IMR-90 (cell line): ENCODE measurements at regions not wholly inside any gene's neighbourhood (a gene's known extent, or its start where the extent isn't known, plus 50 kb on each side); places are given as distances from the start of the nearest gene placed in this dataset.

Source experiments
- ATAC-seq: fragments of 200-7000 bp; cut with Tn5 transposase; 2 replicates; pipeline ENCODE4 v1.9.1; 2020; ENCODE audit warnings: low read depth, mild to moderate bottlenecking, moderate library complexity
- BruUV-seq: library from RNA; stranded (reverse); fragments of 400-500 nt; replicated peaks from 2 replicates; lab custom pipeline; 2021; lab: Mats Ljungman, UMichigan
- CTCF ChIA-PET: fragments of 300-600 bp; formaldehyde crosslinking; extraction: SDS; loops from one replicate; lab custom pipeline; 2021; ENCODE audit warnings: antibody characterized with exemption; lab: Yijun Ruan, JAX
- POLR2A ChIA-PET: fragments of 300-600 bp; sonication (Branson Sonifier 250); formaldehyde crosslinking; loops from one replicate; lab custom pipeline; 2022; ENCODE audit warnings: antibody characterized with exemption; ENCODE audit not compliant: unreplicated experiment; lab: Charles Lee
- DNase-seq: peaks from one replicate; pipeline ENCODE4 v3.0.0; 2013
- H2AFZ ChIP-seq: replicated peaks from 2 replicates; pipeline ENCODE3; 2013; ENCODE audit warnings: low read length, mild to moderate bottlenecking; ENCODE audit not compliant: poor library complexity
- H2AK5ac ChIP-seq: 2 replicates; pipeline ENCODE4 v1.6.1; 2013; ENCODE audit warnings: low read depth, low read length, inconsistent platforms
- H2AK9ac ChIP-seq: replicated peaks from 2 replicates; pipeline ENCODE3; 2013; ENCODE audit warnings: mild to moderate bottlenecking, low read depth, low read length, moderate library complexity; ENCODE audit not compliant: poor library complexity
- H2BK120ac ChIP-seq: 2 replicates; pipeline ENCODE4 v1.6.1; 2013; ENCODE audit warnings: low read depth, low read length, inconsistent platforms
- H2BK15ac ChIP-seq: 3 replicates; pipeline ENCODE4 v1.6.1; 2013; ENCODE audit warnings: low read depth, low read length, inconsistent platforms
- H2BK20ac ChIP-seq: 2 replicates; pipeline ENCODE4 v1.6.1; 2013; ENCODE audit warnings: low read depth, mild to moderate bottlenecking, inconsistent platforms, low read length, moderate library complexity
- H2BK5ac ChIP-seq: 2 replicates; pipeline ENCODE4 v1.6.1; 2013; ENCODE audit warnings: mild to moderate bottlenecking, low read depth, low read length, inconsistent platforms; ENCODE audit not compliant: poor library complexity, severe bottlenecking
- H3K14ac ChIP-seq: replicated peaks from 2 replicates; pipeline ENCODE4 v1.6.1; 2013; ENCODE audit warnings: low read depth, low read length, inconsistent platforms
- H3K18ac ChIP-seq: 2 replicates; pipeline ENCODE4 v1.6.1; 2013; ENCODE audit warnings: low read depth, low read length, control low read depth
- H3K23ac ChIP-seq: 2 replicates; pipeline ENCODE4 v1.6.1; 2013; ENCODE audit warnings: low read depth, low read length, inconsistent platforms
- H3K27ac ChIP-seq: 2 replicates; pipeline ENCODE4 v1.5.1; 2013; ENCODE audit warnings: mild to moderate bottlenecking, control low read depth, low read length; ENCODE audit not compliant: insufficient read depth
- H3K27me3 ChIP-seq: 2 replicates; pipeline ENCODE4 v1.6.1; 2013; ENCODE audit warnings: low read length; ENCODE audit not compliant: control insufficient read depth, insufficient read depth
- H3K36me3 ChIP-seq: 2 replicates; pipeline ENCODE4 v1.6.1; 2013; ENCODE audit warnings: low read length, mixed read lengths; ENCODE audit not compliant: control insufficient read depth, insufficient read depth
- H3K4ac ChIP-seq: 2 replicates; pipeline ENCODE4 v1.6.1; 2013; ENCODE audit warnings: low read depth, low read length, inconsistent platforms
- H3K4me1 ChIP-seq: 2 replicates; pipeline ENCODE4 v1.6.1; 2013; ENCODE audit warnings: low read length, mixed read lengths; ENCODE audit not compliant: control insufficient read depth, insufficient read depth
- H3K4me2 ChIP-seq: 2 replicates; pipeline ENCODE4 v1.6.1; 2013; ENCODE audit warnings: low read depth, mild to moderate bottlenecking, control low read depth, low read length, moderate library complexity
- H3K4me3 ChIP-seq: 2 replicates; pipeline ENCODE4 v1.5.1; 2013; ENCODE audit warnings: low read depth, mild to moderate bottlenecking, control low read depth, low read length, moderate library complexity; ENCODE audit not compliant: insufficient read depth
- H3K56ac ChIP-seq: 2 replicates; pipeline ENCODE4 v1.6.1; 2013; ENCODE audit warnings: low read length, inconsistent platforms; ENCODE audit not compliant: insufficient read depth; ENCODE audit errors: extremely low read depth
- H3K79me1 ChIP-seq, 2 experiments: 2 replicates each; pipeline ENCODE4 v1.6.1; 2013; ENCODE audit warnings: low read length in 2 of 2, inconsistent platforms in 1 of 2, low read depth in 1 of 2
- H3K9ac ChIP-seq: 2 replicates; pipeline ENCODE4 v1.6.1; 2013; ENCODE audit warnings: low read depth, low read length, control low read depth
- H3K9me1 ChIP-seq: 2 replicates; pipeline ENCODE4 v1.6.1; 2013; ENCODE audit warnings: low read length, inconsistent platforms; ENCODE audit not compliant: insufficient read depth
- H3K9me3 ChIP-seq: 2 replicates; pipeline ENCODE4 v1.6.1; 2013; ENCODE audit warnings: low read length; ENCODE audit not compliant: control insufficient read depth, insufficient read depth
- H4K20me1 ChIP-seq: 2 replicates; pipeline ENCODE4 v1.6.1; 2013; ENCODE audit warnings: low read length, inconsistent platforms; ENCODE audit not compliant: insufficient read depth
- H4K5ac ChIP-seq: 2 replicates; pipeline ENCODE4 v1.6.1; 2013; ENCODE audit warnings: mild to moderate bottlenecking, low read depth, low read length, control low read depth
- H4K8ac ChIP-seq, 2 experiments: 2 replicates each; pipeline ENCODE4 v1.6.1; 2013; ENCODE audit warnings: low read depth in 2 of 2, low read length in 2 of 2, control low read depth in 1 of 2, inconsistent platforms in 1 of 2
- H4K91ac ChIP-seq: 2 replicates; pipeline ENCODE4 v1.6.1; 2013; ENCODE audit warnings: low read depth, low read length, inconsistent platforms; ENCODE audit not compliant: insufficient read depth
- BHLHE40 ChIP-seq: fragments of 150-350 bp; IDR thresholded peaks from 2 replicates; pipeline ENCODE4 v1.6.1; 2016; ENCODE audit warnings: mild to moderate bottlenecking, low read depth, low read length
- CEBPB ChIP-seq: IDR thresholded peaks from 2 replicates; pipeline ENCODE4 v1.6.1; 2012; ENCODE audit warnings: low read depth, low read length, improper control_type of control experiment
- FOS ChIP-seq: fragments of 150-350 bp; IDR thresholded peaks from 2 replicates; pipeline ENCODE4 v1.6.1; 2016; ENCODE audit warnings: low read depth, low read length
- MAFK ChIP-seq: IDR thresholded peaks from 2 replicates; pipeline ENCODE4 v1.6.1; 2012; ENCODE audit warnings: low read depth, low read length, improper control_type of control experiment
- MAZ ChIP-seq: IDR thresholded peaks from 2 replicates; pipeline ENCODE4 v1.6.1; 2012; ENCODE audit warnings: low read depth, mild to moderate bottlenecking, low read length, improper control_type of control experiment, moderate library complexity, borderline replicate concordance
- MXI1 ChIP-seq: IDR thresholded peaks from 2 replicates; pipeline ENCODE4 v1.6.1; 2012; ENCODE audit warnings: low read depth, mild to moderate bottlenecking, low read length, moderate library complexity, borderline replicate concordance
- NFE2L2 ChIP-seq: fragments of 150-350 bp; IDR thresholded peaks from 2 replicates; pipeline ENCODE4 v1.6.1; 2016; ENCODE audit warnings: low read depth, mild to moderate bottlenecking, low read length
- POLR2A ChIP-seq: IDR thresholded peaks from 2 replicates; pipeline ENCODE4 v1.6.1; 2012; ENCODE audit warnings: mild to moderate bottlenecking, low read depth, low read length
- RFX5 ChIP-seq: IDR thresholded peaks from 2 replicates; pipeline ENCODE4 v1.8.0; 2012; ENCODE audit warnings: low read depth, mild to moderate bottlenecking, low read length, moderate library complexity
- SMC3 ChIP-seq: fragments of 150-350 bp; IDR thresholded peaks from 2 replicates; pipeline ENCODE4 v1.6.1; 2016; ENCODE audit warnings: low read depth, mild to moderate bottlenecking, antibody characterized with exemption, low read length, moderate library complexity
- WGBS, 2 experiments: methylation state at CpG; one replicate each; pipeline versions ENCODE4 v1.1.5 to v1.1.7; 2013; ENCODE audit warnings: missing lambda C conversion rate in 2 of 2; ENCODE audit not compliant: insufficient read length in 1 of 2; ENCODE audit errors: extremely low coverage in 2 of 2; 5-methylcytosine and 5-hydroxymethylcytosine counted together
- dilution Hi-C: fragments of 300-500 bp; cut with HindIII; formaldehyde crosslinking; loops from one replicate; pipeline ENCODE4 v1.14.3; 2018; ENCODE audit warnings: low sequenced_read_pairs; ENCODE audit not compliant: unreplicated experiment
- in situ Hi-C: fragments of 300-500 bp; cut with MboI; formaldehyde crosslinking; loops from 3 replicates; pipeline ENCODE4 v1.14.3; 2019; ENCODE audit warnings: low sequenced_read_pairs, inconsistent platforms, mixed read lengths
- intact Hi-C: fragments of 100-400 bp; cut with micrococcal nuclease; formaldehyde crosslinking; loops from 2 replicates; pipeline ENCODE4 v1.10.0; 2022
- TF ChIP-seq, protein P1 (sequence below): conservative IDR thresholded peaks from 2 replicates; pipeline ENCODE4 v1.5.1; 2012; ENCODE audit warnings: mild to moderate bottlenecking, low read depth, low read length, improper control_type of control experiment

DNA sequence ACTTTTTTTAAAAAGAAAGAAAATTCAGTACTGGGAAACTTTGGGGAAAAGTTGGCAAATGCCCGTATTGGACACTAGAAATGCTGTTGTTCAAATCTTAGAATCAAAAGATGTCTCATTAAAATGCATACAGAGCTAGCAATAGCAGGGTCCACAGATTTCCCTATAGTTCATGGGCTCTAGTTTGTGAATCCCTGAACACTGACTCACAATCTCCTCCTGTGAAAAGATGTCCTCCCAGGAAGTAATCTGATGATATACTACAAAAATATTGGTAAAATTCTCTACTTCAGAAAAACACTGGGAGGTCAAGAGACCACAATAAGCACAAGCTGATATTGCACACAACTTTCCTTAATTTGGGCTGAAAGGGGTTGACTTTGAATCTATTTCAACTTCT is 568.4 kb upstream of the ZNF385D start:
- no peaks in the 10 kb centered on the region for H3K9me1 ChIP-seq
- H2AK5ac ChIP-seq: no peak overlapping the region
- DNase-seq: no peak
- no peak overlapping the region for H2AFZ ChIP-seq
- H4K20me1 ChIP-seq: no peaks in the 10 kb centered on the region
- H3K4me2 ChIP-seq: no peak overlapping the region
- H3K18ac ChIP-seq: no peak overlapping the region
- no peak overlapping the region for H4K8ac ChIP-seq
- no peaks in the 10 kb centered on the region for H3K27me3 ChIP-seq
- H3K27ac ChIP-seq: no peak overlapping the region
- no peaks in the 10 kb centered on the region for H3K9me3 ChIP-seq
- in situ Hi-C loops: no loop called here
- H2AK9ac ChIP-seq: no peak overlapping the region
- no peak for TF ChIP-seq FOS
- TF ChIP-seq, protein P1, sequence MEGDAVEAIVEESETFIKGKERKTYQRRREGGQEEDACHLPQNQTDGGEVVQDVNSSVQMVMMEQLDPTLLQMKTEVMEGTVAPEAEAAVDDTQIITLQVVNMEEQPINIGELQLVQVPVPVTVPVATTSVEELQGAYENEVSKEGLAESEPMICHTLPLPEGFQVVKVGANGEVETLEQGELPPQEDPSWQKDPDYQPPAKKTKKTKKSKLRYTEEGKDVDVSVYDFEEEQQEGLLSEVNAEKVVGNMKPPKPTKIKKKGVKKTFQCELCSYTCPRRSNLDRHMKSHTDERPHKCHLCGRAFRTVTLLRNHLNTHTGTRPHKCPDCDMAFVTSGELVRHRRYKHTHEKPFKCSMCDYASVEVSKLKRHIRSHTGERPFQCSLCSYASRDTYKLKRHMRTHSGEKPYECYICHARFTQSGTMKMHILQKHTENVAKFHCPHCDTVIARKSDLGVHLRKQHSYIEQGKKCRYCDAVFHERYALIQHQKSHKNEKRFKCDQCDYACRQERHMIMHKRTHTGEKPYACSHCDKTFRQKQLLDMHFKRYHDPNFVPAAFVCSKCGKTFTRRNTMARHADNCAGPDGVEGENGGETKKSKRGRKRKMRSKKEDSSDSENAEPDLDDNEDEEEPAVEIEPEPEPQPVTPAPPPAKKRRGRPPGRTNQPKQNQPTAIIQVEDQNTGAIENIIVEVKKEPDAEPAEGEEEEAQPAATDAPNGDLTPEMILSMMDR: no peak
- TF ChIP-seq CEBPB: no peak
- TF ChIP-seq RFX5: no peak
- TF ChIP-seq SMC3: no peak
- TF ChIP-seq MXI1: no peak
- no peak for TF ChIP-seq BHLHE40
- TF ChIP-seq MAZ: no peak
- no peak for TF ChIP-seq POLR2A
- TF ChIP-seq NFE2L2: no peak
- no peak for TF ChIP-seq MAFK
- H3K36me3 ChIP-seq: no peaks in the 10 kb centered on the region
- H3K14ac ChIP-seq: no peak overlapping the region
- dilution Hi-C loops: no loop called here
- no peak overlapping the region for H2BK5ac ChIP-seq
- no peak overlapping the region for H4K5ac ChIP-seq
- no peaks in the 10 kb centered on the region for H3K4me1 ChIP-seq
- no peak for ATAC-seq
- ChIA-PET CTCF (no interaction called here), POLR2A (no interaction called here)
- no peak overlapping the region for H2BK20ac ChIP-seq
- H3K56ac ChIP-seq: no peak overlapping the region
- H3K4ac ChIP-seq: no peak overlapping the region
- H2BK15ac ChIP-seq: no peak overlapping the region
- no CpG with 5 or more reads among the region's 1 CpG for whole genome bisulfite sequencing, 2 experiments
- no TSS peak for BruUV-seq
- H3K23ac ChIP-seq: no peak overlapping the region
- intact Hi-C loops: no loop called here
- no peak overlapping the region for H3K4me3 ChIP-seq
- H4K91ac ChIP-seq: no peak overlapping the region
- no peaks in the 10 kb centered on the region for H3K79me1 ChIP-seq
- H3K9ac ChIP-seq: no peak overlapping the region
- H2BK120ac ChIP-seq: no peak overlapping the region
